ENCODE measurements at regions not wholly inside any gene's neighbourhood (a gene's known extent, or its start where the extent isn't known, plus 50 kb on each side); places are given as distances from the start of the nearest gene placed in this dataset.

- DNase-seq (ENCODE audit: low read depth in 4 of 4, low spot score in 3 of 4), result no peak
These were observed 1236.5 kb downstream of the SLC16A7 start for GRCh38 chr12:60832290-60832689.

- DNase-seq (ENCODE audit: low read depth in 4 of 4, low spot score in 3 of 4), result no peak
These were observed 1238.5 kb downstream of the SLC16A7 start for GRCh38 chr12:60834372-60834771.

- no peak for DNase-seq (ENCODE audit: low read depth in 4 of 4, low spot score in 3 of 4)
These were observed 1239.0 kb downstream of the SLC16A7 start for GRCh38 chr12:60834806-60835205.

- DNase-seq (ENCODE audit: low read depth in 4 of 4, low spot score in 3 of 4), result no peak
These were observed 1240.8 kb downstream of the SLC16A7 start for GRCh38 chr12:60836651-60837050.

- no peak for DNase-seq (ENCODE audit: low read depth in 4 of 4, low spot score in 3 of 4)
These were observed 1246.4 kb downstream of the SLC16A7 start for GRCh38 chr12:60842181-60842580.

- DNase-seq (ENCODE audit: low read depth in 4 of 4, low spot score in 3 of 4), result no peak
These were observed 1248.3 kb downstream of the SLC16A7 start for GRCh38 chr12:60844101-60844500.

- no peak for DNase-seq (ENCODE audit: low read depth in 4 of 4, low spot score in 3 of 4)
These were observed 1249.0 kb downstream of the SLC16A7 start for GRCh38 chr12:60844875-60845274.

GRCh38 chr12:60845696-60846095 is 1249.9 kb downstream of the SLC16A7 start:
- no peak for DNase-seq (ENCODE audit: low read depth in 4 of 4, low spot score in 3 of 4)

GRCh38 chr12:60847281-60847680 is 1251.5 kb downstream of the SLC16A7 start:
- DNase-seq (ENCODE audit: low read depth in 4 of 4, low spot score in 3 of 4), result no peak

- no peak for DNase-seq (ENCODE audit: low read depth in 4 of 4, low spot score in 3 of 4)
These were observed 1253.9 kb downstream of the SLC16A7 start for GRCh38 chr12:60849723-60850122.

GRCh38 chr12:60853407-60853806 is 1257.6 kb downstream of the SLC16A7 start:
- no peak for DNase-seq (ENCODE audit: low read depth in 4 of 4, low spot score in 3 of 4)

GRCh38 chr12:60863421-60863820 is 1267.6 kb downstream of the SLC16A7 start:
- no peak for DNase-seq (ENCODE audit: low read depth in 4 of 4, low spot score in 3 of 4)

- DNase-seq (ENCODE audit: low read depth in 4 of 4, low spot score in 3 of 4), result no peak
These were observed 1276.4 kb downstream of the SLC16A7 start for GRCh38 chr12:60872219-60872618.

- DNase-seq (ENCODE audit: low read depth in 4 of 4, low spot score in 3 of 4), result no peak
These were observed 1277.3 kb downstream of the SLC16A7 start for GRCh38 chr12:60872850-60873713.

GRCh38 chr12:60874091-60874490 is 1278.3 kb downstream of the SLC16A7 start:
- no peak for DNase-seq (ENCODE audit: low read depth in 4 of 4, low spot score in 3 of 4)

GRCh38 chr12:60920841-60921495 is 1325.1 kb downstream of the SLC16A7 start:
- DNase-seq (ENCODE audit: low read depth in 4 of 4, low spot score in 3 of 4), result no peak

- no peak for DNase-seq (ENCODE audit: low read depth in 4 of 4, low spot score in 3 of 4)
These were observed 1325.7 kb downstream of the SLC16A7 start for GRCh38 chr12:60921541-60921940.

- no peak for DNase-seq (ENCODE audit: low read depth in 4 of 4, low spot score in 3 of 4)
These were observed 1330.4 kb downstream of the SLC16A7 start for GRCh38 chr12:60926256-60926655.

GRCh38 chr12:60930151-60930550 is 1330.1 kb upstream of the USP15 start:
- DNase-seq (ENCODE audit: low read depth in 4 of 4, low spot score in 3 of 4), result no peak

GRCh38 chr12:60935981-60936761 is 1324.0 kb upstream of the USP15 start:
- no peak for DNase-seq (ENCODE audit: low read depth in 4 of 4, low spot score in 3 of 4)

GRCh38 chr12:60947533-60947932 is 1312.7 kb upstream of the USP15 start:
- no peak for DNase-seq (ENCODE audit: low read depth in 4 of 4, low spot score in 3 of 4)
